ENCODE measurements at regions not wholly inside any gene's neighbourhood (a gene's known extent, or its start where the extent isn't known, plus 50 kb on each side); places are given as distances from the start of the nearest gene placed in this dataset.

DNA sequence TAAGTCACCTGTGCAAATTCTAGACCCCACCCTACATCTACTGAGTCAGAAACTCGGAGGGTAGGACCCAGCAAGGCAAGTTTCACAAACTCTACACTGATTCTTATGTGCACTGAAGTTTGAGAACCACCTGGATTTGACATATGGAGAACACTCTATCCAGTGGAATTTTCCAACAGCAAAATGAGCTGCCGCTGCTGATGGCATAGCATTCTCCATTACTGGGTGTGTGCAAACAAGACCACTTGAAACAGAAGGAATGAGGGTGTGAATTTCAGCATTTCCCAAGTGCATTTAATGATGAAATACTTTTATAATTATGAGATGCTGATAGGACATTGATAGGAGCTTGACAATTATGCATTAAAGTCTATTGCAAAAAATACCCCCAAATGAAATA is 229.1 kb upstream of the IL12B start:
- TF ChIP-seq, protein P1, sequence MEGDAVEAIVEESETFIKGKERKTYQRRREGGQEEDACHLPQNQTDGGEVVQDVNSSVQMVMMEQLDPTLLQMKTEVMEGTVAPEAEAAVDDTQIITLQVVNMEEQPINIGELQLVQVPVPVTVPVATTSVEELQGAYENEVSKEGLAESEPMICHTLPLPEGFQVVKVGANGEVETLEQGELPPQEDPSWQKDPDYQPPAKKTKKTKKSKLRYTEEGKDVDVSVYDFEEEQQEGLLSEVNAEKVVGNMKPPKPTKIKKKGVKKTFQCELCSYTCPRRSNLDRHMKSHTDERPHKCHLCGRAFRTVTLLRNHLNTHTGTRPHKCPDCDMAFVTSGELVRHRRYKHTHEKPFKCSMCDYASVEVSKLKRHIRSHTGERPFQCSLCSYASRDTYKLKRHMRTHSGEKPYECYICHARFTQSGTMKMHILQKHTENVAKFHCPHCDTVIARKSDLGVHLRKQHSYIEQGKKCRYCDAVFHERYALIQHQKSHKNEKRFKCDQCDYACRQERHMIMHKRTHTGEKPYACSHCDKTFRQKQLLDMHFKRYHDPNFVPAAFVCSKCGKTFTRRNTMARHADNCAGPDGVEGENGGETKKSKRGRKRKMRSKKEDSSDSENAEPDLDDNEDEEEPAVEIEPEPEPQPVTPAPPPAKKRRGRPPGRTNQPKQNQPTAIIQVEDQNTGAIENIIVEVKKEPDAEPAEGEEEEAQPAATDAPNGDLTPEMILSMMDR (IDR thresholded peaks at IDR 0.05): no peak
- no peak for TF ChIP-seq POLR2A (IDR thresholded peaks at IDR 0.05)
